PFSK-1 (cell line): ENCODE measurements at regions not wholly inside any gene's neighbourhood (a gene's known extent, or its start where the extent isn't known, plus 50 kb on each side); places are given as distances from the start of the nearest gene placed in this dataset.

Experiments
- FOXP2 ChIP-seq: optimal IDR thresholded peaks from 2 replicates; pipeline ENCODE3; 2011; ENCODE audit warnings: borderline replicate concordance, control low read depth, inconsistent platforms; ENCODE audit not compliant: insufficient read depth; ENCODE audit errors: extremely low read length, extremely low read depth
- POLR2AphosphoS5 ChIP-seq: IDR thresholded peaks from 2 replicates; pipeline ENCODE4 v1.6.1; 2012; ENCODE audit warnings: low read depth, mild to moderate bottlenecking, control low read depth, low read length, moderate library complexity
- SIN3A ChIP-seq: IDR thresholded peaks from 2 replicates; pipeline ENCODE4 v1.6.1; 2012; ENCODE audit warnings: mild to moderate bottlenecking, low read length, moderate library complexity, borderline replicate concordance; ENCODE audit not compliant: insufficient read depth
- TAF1 ChIP-seq: IDR thresholded peaks from 2 replicates; pipeline ENCODE4 v1.6.1; 2012; ENCODE audit warnings: low read length, control low read depth, borderline replicate concordance; ENCODE audit not compliant: insufficient read depth
- TF ChIP-seq, protein P1 (sequence below), 2 experiments: IDR thresholded peaks; 2 replicates each; pipeline versions ENCODE4 v1.6.1 to v1.8.0; 2011 to 2012; ENCODE audit warnings: low read depth in 2 of 2, low read length in 2 of 2, control low read depth in 1 of 2, inconsistent platforms in 1 of 2, mild to moderate bottlenecking in 1 of 2, moderate library complexity in 1 of 2; ENCODE audit not compliant: insufficient read depth in 1 of 2

DNA sequence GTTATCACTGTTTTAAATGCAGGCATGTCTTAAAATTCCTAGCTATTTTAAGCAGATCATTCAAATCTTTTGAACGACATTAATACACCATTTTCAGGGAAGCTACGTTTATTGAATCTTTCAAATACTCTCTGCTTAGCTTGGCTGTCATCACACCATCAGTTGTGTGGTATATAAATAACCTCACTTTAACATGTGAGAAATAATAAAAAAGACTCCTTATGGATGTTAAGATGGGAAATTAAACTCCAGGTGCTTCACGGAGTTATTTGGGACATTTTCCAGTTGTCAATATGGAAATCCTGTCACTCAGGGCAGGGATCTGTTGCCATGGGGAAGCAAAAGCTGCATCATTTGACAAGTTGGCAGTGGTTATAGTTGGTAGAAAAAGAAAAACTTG is 649.2 kb upstream of the CDH2 start:
- no peak for TF ChIP-seq POLR2AphosphoS5
- TF ChIP-seq, protein P1, sequence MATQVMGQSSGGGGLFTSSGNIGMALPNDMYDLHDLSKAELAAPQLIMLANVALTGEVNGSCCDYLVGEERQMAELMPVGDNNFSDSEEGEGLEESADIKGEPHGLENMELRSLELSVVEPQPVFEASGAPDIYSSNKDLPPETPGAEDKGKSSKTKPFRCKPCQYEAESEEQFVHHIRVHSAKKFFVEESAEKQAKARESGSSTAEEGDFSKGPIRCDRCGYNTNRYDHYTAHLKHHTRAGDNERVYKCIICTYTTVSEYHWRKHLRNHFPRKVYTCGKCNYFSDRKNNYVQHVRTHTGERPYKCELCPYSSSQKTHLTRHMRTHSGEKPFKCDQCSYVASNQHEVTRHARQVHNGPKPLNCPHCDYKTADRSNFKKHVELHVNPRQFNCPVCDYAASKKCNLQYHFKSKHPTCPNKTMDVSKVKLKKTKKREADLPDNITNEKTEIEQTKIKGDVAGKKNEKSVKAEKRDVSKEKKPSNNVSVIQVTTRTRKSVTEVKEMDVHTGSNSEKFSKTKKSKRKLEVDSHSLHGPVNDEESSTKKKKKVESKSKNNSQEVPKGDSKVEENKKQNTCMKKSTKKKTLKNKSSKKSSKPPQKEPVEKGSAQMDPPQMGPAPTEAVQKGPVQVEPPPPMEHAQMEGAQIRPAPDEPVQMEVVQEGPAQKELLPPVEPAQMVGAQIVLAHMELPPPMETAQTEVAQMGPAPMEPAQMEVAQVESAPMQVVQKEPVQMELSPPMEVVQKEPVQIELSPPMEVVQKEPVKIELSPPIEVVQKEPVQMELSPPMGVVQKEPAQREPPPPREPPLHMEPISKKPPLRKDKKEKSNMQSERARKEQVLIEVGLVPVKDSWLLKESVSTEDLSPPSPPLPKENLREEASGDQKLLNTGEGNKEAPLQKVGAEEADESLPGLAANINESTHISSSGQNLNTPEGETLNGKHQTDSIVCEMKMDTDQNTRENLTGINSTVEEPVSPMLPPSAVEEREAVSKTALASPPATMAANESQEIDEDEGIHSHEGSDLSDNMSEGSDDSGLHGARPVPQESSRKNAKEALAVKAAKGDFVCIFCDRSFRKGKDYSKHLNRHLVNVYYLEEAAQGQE (IDR thresholded peaks at IDR 0.05; ENCODE audit: insufficient read depth in 1 of 2, low read depth in 2 of 2, low read length in 2 of 2): no peak
- TF ChIP-seq FOXP2: no peak
- TF ChIP-seq TAF1: no peak
- no peak for TF ChIP-seq SIN3A
